ENCODE measurements at regions not wholly inside any gene's neighbourhood (a gene's known extent, or its start where the extent isn't known, plus 50 kb on each side); places are given as distances from the start of the nearest gene placed in this dataset.
"Not testable (repeated sequence)": the region's sequence is repeated elsewhere in the genome, so short reads cannot be mapped to it uniquely, and the experiment has no call there.

- no peak for DNase-seq
Measured at GRCh38 chr7:113371416-113372043, 253.2 kb upstream of the SMIM30 start.

GRCh38 chr7:113370910-113371309 lies 252.6 kb upstream of the SMIM30 start:
- no peak for DNase-seq

- DNase-seq, result no peak
Measured at GRCh38 chr7:113368256-113368655, 249.9 kb upstream of the SMIM30 start.

- no peak for DNase-seq
Measured at GRCh38 chr7:113367041-113367586, 248.8 kb upstream of the SMIM30 start.

- DNase-seq, result no peak
Measured at GRCh38 chr7:113366122-113366521, 247.8 kb upstream of the SMIM30 start.

GRCh38 chr7:113349339-113349738 lies 231.0 kb upstream of the SMIM30 start:
- no peak for DNase-seq

- DNase-seq, result no peak
Measured at GRCh38 chr7:113339661-113340060, 221.3 kb upstream of the SMIM30 start.

GRCh38 chr7:113338071-113338696 lies 219.8 kb upstream of the SMIM30 start:
- no peak for DNase-seq

GRCh38 chr7:113336838-113337237 lies 218.5 kb upstream of the SMIM30 start:
- not testable (repeated sequence) for DNase-seq

- DNase-seq, result no peak
Measured at GRCh38 chr7:113331155-113331898, 213.0 kb upstream of the SMIM30 start.

- no peak for DNase-seq
Measured at GRCh38 chr7:113321201-113321600, 202.8 kb upstream of the SMIM30 start.

- DNase-seq, result no peak
Measured at GRCh38 chr7:113320419-113320818, 202.1 kb upstream of the SMIM30 start.

- no peak for DNase-seq
Measured at GRCh38 chr7:113314594-113314993, 196.2 kb upstream of the SMIM30 start.

GRCh38 chr7:113308399-113308798 lies 190.0 kb upstream of the SMIM30 start:
- DNase-seq, result no peak

GRCh38 chr7:113307147-113307546 lies 188.8 kb upstream of the SMIM30 start:
- DNase-seq, result no peak

GRCh38 chr7:113306302-113306701 lies 187.9 kb upstream of the SMIM30 start:
- no peak for DNase-seq

- no peak for DNase-seq
Measured at GRCh38 chr7:113304104-113304503, 185.8 kb upstream of the SMIM30 start.

GRCh38 chr7:113303388-113303787 lies 185.0 kb upstream of the SMIM30 start:
- DNase-seq, result not testable (repeated sequence)

GRCh38 chr7:113301983-113302382 lies 183.6 kb upstream of the SMIM30 start:
- DNase-seq, result no peak

- no peak for DNase-seq
Measured at GRCh38 chr7:113301141-113301540, 182.8 kb upstream of the SMIM30 start.

GRCh38 chr7:113299748-113300147 lies 181.4 kb upstream of the SMIM30 start:
- no peak for DNase-seq

GRCh38 chr7:113298501-113298900 lies 180.1 kb upstream of the SMIM30 start:
- DNase-seq, result no peak

- DNase-seq, result no peak
Measured at GRCh38 chr7:113294750-113295149, 176.4 kb upstream of the SMIM30 start.

- DNase-seq, result no peak
Measured at GRCh38 chr7:113292105-113292504, 173.8 kb upstream of the SMIM30 start.
